Gastrocnemius medialis (tissue), 4 donors: ENCODE measurements at regions not wholly inside any gene's neighbourhood (a gene's known extent, or its start where the extent isn't known, plus 50 kb on each side); places are given as distances from the start of the nearest gene placed in this dataset.

Experiments used
- POLR2A ChIP-seq, 2 donors: fragments of 450-650 bp; IDR thresholded peaks; one replicate each; pipeline ENCODE4 v1.6.1; 2017; ENCODE audit warnings: antibody characterized with exemption in 2 of 2, mild to moderate bottlenecking in 2 of 2, moderate library complexity in 2 of 2
- TF ChIP-seq, protein P1 (sequence below), 5 experiments: fragments of 450-650 bp in 3 of 5; fragments of 200-600 bp in 2 of 5; sonication (generic) in 2 of 5; IDR thresholded peaks in 4 of 5; conservative IDR thresholded peaks in 1 of 5; 1 replicate in 4 of 5; 2 replicates in 1 of 5; pipeline ENCODE4 v1.5.1; 2016 to 2019; ENCODE audit warnings: antibody characterized with exemption in 5 of 5, mild to moderate bottlenecking in 3 of 5, moderate library complexity in 3 of 5

DNA sequence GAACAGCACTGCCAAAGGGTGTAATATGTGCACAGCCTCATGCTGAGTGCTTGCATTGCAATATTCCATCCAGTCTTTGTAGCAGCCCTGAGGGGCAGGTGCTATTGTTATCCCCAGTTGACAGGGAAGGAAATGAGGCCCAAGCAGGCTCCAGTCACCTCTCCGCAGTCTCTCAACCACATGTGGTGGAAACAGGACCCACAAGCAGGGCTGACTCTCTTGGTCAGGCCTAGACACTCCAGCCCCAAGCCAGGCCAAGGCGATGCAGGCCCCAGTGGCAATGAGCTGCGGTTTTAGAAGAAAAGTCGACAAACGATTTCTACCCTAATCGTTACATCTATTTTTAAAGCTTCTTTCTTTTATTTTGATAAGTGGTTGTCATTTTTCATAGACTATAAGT lies 52.6 kb upstream of the GADD45A start:
- TF ChIP-seq, protein P1, sequence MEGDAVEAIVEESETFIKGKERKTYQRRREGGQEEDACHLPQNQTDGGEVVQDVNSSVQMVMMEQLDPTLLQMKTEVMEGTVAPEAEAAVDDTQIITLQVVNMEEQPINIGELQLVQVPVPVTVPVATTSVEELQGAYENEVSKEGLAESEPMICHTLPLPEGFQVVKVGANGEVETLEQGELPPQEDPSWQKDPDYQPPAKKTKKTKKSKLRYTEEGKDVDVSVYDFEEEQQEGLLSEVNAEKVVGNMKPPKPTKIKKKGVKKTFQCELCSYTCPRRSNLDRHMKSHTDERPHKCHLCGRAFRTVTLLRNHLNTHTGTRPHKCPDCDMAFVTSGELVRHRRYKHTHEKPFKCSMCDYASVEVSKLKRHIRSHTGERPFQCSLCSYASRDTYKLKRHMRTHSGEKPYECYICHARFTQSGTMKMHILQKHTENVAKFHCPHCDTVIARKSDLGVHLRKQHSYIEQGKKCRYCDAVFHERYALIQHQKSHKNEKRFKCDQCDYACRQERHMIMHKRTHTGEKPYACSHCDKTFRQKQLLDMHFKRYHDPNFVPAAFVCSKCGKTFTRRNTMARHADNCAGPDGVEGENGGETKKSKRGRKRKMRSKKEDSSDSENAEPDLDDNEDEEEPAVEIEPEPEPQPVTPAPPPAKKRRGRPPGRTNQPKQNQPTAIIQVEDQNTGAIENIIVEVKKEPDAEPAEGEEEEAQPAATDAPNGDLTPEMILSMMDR (IDR thresholded peaks at IDR 0.05 in 4 of 5, conservative IDR thresholded peaks at IDR 0.05 in 1 of 5) = no peak
- TF ChIP-seq POLR2A (IDR thresholded peaks at IDR 0.05) = no peak
